Dedifferentiated amniotic fluid mesenchymal stem cell (primary cell): ENCODE measurements at regions not wholly inside any gene's neighbourhood (a gene's known extent, or its start where the extent isn't known, plus 50 kb on each side); places are given as distances from the start of the nearest gene placed in this dataset.

Experiments
- DNase-seq: peaks from one replicate; pipeline ENCODE4 v3.0.0-alpha.2; 2016; ENCODE audit errors: extremely low spot score

- no peak for DNase-seq
Observed at GRCh38 chr13:33515146-33515545, 229.6 kb upstream of the STARD13 start.

GRCh38 chr13:33518452-33518851 lies 232.9 kb upstream of the STARD13 start:
- no peak for DNase-seq

GRCh38 chr13:33519561-33520467 lies 234.3 kb upstream of the STARD13 start:
- peak; percentile 91 for DNase-seq

- DNase-seq: no peak
Observed at GRCh38 chr13:33520468-33520839, 234.9 kb upstream of the STARD13 start.

- DNase-seq: peak; percentile 84
Observed at GRCh38 chr13:33524086-33524485, 238.5 kb upstream of the STARD13 start.

- DNase-seq: no peak
Observed at GRCh38 chr13:33525763-33526162, 240.2 kb upstream of the STARD13 start.

- no peak for DNase-seq
Observed at GRCh38 chr13:33526718-33527117, 241.2 kb upstream of the STARD13 start.

GRCh38 chr13:33528896-33529295 lies 243.3 kb upstream of the STARD13 start:
- no peak for DNase-seq

- DNase-seq: no peak
Observed at GRCh38 chr13:33531484-33531883, 245.9 kb upstream of the STARD13 start.

- DNase-seq: no peak
Observed at GRCh38 chr13:33535061-33535460, 249.5 kb upstream of the STARD13 start.

GRCh38 chr13:33536601-33537000 lies 251.0 kb upstream of the STARD13 start:
- DNase-seq: no peak

GRCh38 chr13:33537026-33537425 lies 251.5 kb upstream of the STARD13 start:
- DNase-seq: peak; percentile 33

GRCh38 chr13:33537676-33538075 lies 252.1 kb upstream of the STARD13 start:
- DNase-seq: no peak

GRCh38 chr13:33541456-33541855 lies 255.9 kb upstream of the STARD13 start:
- no peak for DNase-seq

- no peak for DNase-seq
Observed at GRCh38 chr13:33541962-33542308, 256.4 kb upstream of the STARD13 start.

- DNase-seq: peak; percentile 100
Observed at GRCh38 chr13:33542309-33543088, 256.9 kb upstream of the STARD13 start.

- no peak for DNase-seq
Observed at GRCh38 chr13:33543089-33543459, 257.5 kb upstream of the STARD13 start.

GRCh38 chr13:33543631-33544265 lies 258.2 kb upstream of the STARD13 start:
- DNase-seq: no peak

- no peak for DNase-seq
Observed at GRCh38 chr13:33544308-33544707, 258.8 kb upstream of the STARD13 start.

- no peak for DNase-seq
Observed at GRCh38 chr13:33545492-33545891, 259.9 kb upstream of the STARD13 start.

GRCh38 chr13:33547035-33547434 lies 261.5 kb upstream of the STARD13 start:
- no peak for DNase-seq

- no peak for DNase-seq
Observed at GRCh38 chr13:33548069-33548468, 262.5 kb upstream of the STARD13 start.

GRCh38 chr13:33550276-33550675 lies 264.7 kb upstream of the STARD13 start:
- DNase-seq: no peak
